SKM-1 (cell line): ENCODE measurements at regions not wholly inside any gene's neighbourhood (a gene's known extent, or its start where the extent isn't known, plus 50 kb on each side); places are given as distances from the start of the nearest gene placed in this dataset.

Experiments
- DNase-seq: peaks from one replicate; lab custom pipeline; 2025; ENCODE audit not compliant: unreplicated experiment; lab: John Stamatoyannopoulos, UW

DNA sequence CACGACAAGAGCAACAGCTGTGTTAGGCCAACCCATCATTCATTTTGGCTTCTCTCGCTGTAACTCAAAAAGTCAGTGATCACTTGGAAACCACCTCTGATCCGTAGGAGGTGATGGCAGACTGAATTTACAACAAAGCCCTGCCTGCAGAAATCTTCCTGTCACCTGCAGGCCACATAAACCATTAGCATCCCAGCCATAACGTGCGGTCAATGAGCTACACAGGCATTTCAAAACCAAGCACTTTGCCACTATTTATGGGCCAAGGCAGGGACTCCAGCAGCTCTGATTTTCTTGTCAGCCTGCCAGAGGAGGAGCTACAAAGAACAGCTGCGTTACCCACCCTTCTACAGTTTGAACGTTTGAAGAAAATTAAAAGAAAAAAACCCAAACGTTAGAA is 228.1 kb upstream of the PPARGC1A start:
- no peak for DNase-seq

DNA sequence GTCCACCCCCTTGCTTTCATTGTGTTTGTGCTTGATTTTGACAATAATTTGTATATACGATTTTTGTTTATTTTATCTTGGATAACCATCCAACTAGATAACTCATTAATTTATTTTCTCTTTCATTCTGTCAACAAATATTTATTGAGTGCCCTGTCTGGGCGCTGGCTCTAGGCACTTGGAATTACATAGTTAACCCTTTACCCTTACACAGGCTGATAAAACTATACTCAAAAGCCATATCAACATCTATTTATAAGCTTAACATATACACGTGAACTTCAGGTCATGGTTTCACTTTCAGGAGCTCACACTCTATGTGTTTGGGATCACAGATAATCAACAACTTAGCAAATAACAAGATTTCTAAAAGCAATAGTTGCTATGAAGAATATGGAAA is 226.3 kb upstream of the PPARGC1A start:
- DNase-seq, result no peak

DNA sequence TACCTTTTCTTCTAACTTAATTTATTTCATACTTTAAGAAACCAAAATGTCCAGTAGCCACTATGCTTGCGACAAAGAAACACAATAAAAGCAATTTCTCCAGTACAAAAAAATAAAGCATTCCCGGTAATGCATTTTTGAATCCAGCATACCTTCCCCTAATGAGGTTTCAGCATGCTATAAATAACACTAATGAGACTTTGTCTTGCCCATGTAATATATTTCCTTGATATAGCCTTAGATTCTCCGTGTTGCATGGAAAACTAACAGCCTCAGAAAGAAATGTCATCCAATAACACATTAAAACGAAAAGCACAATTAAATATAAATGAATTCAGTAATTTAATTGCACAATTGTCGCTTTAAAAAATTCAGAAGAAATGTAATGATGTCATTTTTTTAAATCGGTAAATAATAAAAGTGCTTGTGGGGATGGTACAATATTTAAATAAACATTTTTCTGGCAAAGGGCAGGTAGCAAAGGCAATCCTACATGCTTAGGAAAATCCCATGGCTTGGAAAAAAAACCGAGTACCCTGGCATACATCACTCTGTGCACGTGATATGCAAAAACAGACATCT is 225.2 kb upstream of the PPARGC1A start:
- DNase-seq, result no peak

DNA sequence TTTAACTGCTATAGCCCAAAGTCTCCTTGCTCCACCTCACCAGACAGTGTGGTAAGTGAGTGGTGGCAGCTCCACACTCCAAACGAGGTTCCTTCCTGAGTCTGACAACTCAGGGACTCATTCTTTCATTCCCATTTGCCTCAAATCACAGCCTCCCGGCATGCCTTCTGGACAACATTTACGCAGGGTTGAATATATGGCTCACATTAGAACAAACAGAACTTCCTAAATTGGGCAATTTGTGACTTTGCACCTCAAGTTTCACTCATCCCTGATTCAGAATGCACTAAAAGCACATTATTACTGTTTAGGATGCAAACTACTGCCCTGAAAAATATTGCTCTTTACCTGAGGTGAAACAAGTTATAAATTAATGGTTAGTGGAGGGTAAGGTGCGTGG is 224.6 kb upstream of the PPARGC1A start:
- no peak for DNase-seq

DNA sequence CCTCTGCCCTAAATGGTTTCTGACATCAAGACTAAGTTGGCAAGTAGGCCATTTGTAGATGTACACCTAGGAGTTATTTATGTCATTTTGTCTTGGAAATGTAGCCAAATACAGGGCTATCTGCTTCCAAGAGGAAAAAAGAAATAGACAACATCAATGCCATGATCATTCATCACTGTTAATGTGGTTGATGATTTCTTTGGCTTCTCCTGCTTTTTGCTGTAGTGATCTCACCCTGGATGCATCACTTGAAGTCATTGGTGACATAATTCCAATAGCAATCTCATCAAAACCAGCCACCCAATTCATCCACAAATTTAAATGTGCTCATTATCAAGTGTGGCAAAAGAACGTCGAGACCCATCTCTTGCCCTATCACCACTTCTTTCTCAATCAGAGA is 222.6 kb upstream of the PPARGC1A start:
- DNase-seq, result no peak

DNA sequence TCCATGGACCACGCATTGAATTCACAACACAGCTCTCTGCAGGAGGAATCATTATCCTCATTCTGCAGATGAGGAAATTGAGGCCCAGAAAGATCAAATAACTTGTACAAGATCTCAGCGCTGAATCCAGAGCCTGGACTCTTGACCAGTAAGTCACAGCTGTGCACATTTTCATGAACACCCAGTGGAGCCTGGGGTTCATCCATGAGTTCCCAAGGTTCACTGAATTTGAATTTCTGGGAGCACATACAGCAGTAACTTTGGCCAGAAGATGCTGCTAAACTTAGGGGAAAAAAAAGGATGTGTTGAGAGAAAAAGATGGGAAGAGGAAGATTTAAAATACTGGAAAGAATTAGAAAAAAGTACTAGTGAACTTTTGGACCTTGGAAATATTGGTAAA is 218.7 kb upstream of the PPARGC1A start:
- DNase-seq, result no peak

DNA sequence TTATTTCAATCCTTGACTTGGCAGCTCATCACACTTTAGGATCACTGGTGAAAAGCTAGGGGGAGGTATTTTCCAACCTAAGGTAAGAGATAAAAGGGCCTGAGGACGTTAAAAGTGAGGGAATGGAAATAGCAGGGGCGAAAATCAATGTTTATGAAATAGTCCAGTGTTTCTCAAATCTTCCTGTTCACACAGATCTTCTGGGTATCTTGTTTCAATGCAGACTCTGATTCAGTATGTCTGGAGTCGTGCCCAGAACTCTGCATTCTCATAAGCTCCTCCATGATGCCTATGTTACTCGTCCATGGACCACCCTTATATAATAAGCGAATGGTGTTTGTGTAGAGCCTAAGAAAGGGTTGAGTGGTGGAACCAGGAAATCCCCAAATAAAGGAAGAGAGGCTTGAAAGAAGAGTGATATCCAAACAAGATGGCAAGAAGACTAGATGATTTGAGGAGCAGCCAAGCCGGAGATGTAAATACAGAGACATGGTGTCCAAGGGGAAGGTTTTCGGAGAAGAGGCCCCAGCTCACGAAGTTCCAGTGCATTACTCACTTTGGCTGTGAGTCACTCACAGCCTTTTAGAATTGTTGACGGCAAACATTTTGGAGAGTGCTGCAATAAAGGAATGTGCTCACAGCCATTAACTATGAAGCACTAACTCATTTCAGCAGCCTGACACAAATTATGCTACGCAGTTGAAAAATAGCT is 215.6 kb upstream of the PPARGC1A start:
- DNase-seq, result no peak

DNA sequence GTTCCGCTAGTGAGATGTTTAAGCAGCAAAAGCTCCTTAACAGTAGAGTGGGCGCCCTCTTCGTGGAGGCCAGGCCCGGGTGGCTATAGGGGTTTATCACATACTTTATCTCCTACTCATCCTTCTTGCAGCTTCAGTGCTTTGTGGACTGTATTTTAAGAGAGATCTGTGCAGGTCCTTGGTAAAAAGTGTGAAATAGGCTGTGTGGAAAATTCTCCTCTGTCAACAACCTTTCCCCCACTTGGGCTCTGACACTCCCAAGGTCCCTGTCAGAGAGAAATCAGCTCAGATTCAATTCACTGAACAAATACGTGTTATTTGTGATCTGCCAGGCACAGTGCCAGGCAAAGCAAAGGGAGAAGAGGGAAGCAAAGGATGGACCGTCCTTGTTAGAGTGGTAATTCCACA is 214.3 kb upstream of the PPARGC1A start:
- no peak for DNase-seq

DNA sequence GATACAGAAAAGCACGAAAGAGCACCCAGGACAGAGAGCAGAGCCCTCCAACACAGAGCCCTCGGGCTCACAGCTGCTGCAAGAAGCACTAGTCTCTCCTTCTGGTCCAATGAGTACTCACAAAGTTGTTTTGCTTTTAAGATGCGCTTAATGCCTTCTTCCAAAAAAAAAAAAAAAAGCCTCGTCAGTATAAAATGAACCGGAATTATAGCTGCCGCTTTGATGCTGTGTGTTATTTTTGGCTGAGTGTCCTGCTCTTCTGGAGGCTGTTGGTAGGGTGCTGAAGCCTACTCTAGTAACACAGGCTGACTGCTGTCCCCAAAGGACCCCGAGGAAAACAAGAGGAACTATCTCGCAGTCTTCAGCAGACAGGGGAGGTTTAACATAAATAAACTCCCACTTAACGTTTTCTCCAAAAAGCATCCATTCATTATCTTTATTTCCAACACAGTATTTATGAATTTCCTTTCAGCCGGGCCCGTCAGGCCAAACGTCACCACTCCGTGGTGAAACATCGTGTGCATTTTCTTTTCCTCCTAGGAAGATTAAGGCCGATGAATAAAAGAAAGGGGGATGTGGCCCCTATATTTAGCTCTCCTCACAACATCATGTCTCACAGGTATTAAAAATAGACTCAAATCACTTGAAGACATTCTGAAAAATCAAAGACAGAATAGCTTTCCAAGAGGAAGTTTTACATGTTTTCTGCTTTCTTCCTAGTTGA is 213.7 kb upstream of the PPARGC1A start:
- DNase-seq, result no peak

DNA sequence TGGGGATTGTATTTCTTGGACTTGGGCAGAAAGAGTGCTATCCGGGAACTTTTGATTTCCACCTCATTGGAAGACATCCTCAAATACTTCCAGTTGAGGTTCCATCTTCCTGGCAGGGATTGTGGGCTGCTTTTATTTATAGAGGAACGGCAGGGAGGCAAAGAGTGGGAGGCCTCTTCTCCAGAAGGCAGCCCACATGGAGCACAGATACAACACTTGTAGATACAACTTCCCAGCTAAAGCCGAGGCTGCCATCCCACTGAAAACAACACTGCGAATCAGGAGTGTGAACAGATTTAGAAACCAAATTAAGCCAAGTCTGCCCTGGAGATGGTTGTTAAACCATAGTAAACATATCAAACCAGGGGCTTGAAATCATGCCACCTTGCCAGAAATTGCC is 212.8 kb upstream of the PPARGC1A start:
- DNase-seq, result no peak

DNA sequence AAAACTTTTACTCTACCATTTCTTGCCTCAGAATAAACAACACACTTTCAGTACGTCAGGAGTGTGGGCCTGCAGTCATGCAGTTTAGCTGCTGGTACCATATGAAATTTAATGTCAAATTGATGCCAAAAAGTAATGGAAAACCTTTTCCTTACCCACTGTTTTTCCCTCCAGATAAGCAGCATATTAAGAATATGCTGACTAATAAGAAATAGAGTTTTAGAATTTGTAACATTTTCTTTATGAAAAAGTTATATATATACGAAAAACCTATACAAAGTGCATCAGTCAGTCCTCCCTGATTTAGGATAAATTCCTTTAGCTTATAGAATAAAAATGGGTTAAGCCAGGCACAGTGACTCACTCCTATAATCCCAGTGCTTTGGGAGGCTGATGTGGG is 206.8 kb upstream of the PPARGC1A start:
- DNase-seq, result no peak

DNA sequence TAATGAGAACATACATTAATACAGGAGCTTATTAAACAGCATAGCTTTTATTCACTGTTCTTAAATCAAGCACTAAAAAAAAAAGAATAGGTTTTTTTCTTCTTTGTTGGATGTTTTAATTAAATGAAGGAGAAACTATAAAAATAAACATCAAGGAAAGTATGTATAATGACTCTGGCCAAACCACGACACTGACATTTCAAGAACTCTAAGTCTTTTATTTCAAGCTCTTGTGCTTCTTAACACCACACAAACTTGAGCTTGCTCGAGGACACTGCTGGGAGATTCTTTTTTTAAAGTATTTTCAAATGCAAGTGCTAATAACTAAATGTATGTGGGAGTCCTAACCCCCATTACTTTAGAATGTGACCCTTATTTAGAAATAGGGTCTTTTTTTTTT is 204.9 kb upstream of the PPARGC1A start:
- no peak for DNase-seq

DNA sequence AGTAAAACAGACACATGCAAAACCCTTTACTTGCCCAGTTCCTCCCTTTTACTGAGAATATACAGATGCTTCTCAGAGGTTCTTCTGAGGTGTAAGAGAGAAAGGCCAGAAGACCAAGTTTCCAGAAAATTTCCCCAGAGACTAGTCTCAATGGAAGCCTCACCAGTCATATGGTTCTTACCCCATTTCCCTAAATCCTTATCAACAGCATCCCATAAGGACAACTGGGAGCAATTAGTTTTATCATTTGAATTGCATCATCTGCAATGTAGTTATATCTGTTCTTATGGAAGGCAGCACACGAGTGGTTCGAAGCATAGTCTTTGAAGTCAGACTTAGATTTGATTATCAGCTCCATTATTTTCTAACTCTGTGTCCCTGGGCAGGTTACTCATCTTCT is 203.6 kb upstream of the PPARGC1A start:
- DNase-seq, result no peak

DNA sequence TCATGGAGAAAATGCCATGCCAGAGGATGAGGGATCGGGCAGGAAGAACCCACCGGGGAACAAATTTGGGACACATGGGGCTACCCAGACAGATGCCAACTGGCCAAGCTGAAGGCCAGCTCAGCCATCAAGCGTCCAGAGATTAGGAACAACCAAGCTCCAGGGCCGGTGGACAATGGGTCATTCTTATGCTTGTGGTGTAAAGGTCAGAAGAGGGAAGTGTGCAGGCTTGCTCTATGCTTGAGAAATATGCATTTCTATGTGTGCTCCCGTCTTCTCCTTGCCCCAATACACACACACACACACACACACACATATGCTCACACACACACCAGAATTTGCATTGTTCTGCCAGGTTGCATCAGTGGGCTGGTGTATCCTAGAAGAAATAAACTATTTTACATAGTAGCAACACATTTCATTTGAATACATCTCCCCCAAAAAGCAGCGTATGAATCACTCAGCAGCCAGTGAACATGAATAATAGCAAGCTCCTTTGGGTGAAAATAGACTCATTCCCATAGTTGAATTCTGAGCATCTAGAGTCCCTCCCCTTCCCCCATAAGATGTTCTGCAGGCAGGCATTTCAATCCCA is 201.9 kb upstream of the PPARGC1A start:
- no peak for DNase-seq

DNA sequence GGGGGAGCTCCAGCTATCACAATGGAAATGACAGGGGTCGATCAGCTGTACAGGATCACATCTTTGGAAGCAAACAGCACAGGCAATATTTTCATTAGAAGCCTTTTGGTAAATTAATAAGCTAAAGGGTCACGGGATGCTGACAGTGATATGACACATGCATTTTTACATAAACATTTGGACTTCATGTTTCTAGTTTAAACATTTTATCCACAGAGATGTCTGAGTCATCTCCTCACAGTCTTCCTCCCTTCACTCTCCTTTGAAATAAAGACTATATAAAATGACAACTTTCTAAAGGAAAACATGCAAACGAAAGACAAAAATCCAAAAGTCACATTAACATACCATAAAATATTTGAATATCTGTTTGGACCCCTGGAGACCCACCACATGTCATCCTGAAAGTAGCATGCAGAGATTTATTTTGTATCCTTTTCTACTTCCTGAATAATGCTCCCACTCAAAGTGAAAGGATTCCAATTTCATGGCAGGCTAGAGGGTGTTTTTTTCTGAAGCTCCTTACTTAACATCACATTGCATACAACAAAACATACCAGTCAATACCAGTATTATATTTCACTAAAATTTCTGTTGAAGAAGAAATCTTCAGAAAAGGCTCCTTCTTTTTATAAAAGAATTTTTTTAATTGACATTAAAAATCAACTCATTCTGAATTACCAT is 200.1 kb upstream of the PPARGC1A start:
- DNase-seq, result no peak

DNA sequence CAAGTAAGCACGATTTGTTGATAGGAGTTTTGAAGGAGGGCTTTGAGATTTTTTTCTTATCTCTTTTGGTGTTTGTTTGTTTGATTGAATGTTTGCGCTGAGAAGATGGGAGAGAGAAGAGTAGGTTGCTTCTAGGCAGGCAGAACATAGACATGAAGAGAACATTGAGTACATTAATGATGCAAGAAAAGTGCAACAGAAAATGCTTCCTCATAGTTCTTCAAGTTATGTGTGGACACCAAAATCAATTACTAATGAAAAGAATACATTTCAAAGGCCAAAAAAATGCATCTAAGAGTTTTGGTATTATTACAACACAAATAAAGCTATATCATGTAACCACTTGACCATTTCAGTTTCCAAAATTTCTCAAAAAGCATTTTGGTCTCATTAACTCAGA is 191.0 kb upstream of the PPARGC1A start:
- DNase-seq, result no peak

DNA sequence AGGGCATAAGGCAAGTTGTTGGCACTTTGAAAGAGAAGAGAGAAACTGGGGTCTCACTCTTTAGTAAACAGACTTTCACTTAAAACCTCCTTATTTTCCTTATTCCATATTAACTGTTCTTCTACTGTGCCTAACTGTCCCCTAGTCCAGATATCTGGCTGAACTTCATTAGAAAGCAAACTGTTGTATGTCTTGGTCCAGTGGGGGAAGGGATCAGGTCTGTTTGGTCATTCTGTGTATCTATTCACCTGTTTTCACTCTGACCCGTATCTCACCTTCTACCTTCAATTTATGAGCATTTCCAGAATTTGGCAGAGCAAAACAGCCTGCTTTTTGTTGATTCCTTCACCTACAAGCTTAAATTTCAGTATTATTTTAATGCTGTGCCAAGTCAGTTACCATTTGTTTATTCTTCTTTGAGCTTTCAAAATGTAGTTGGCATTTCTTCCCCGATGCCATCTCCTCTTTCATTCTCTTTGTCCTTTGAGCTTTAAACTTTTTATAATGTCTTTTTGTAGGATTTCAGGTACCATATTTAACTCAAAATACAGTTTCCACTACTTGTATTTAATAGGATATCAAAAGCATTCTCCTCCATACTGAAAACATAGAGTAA is 188.6 kb upstream of the PPARGC1A start:
- DNase-seq, result no peak

DNA sequence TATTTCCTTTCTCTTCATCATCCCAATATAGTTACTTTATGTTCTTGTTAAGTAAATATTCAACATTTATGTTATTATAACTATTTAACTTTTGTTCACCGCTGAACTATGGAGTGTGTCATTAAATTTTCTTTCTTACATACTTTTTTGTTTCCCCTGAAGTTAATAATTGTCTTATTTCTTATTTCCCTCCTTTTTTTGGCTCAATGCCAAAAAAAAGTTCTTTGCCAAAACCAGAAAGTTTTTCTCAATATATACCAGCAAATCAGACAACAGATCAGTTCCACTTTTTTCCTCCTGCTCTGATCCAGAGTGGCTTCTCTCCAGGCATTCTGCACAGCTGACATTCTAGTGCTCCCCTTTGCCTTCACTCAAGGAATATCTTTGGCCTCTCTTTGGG is 187.0 kb upstream of the PPARGC1A start:
- DNase-seq, result no peak

DNA sequence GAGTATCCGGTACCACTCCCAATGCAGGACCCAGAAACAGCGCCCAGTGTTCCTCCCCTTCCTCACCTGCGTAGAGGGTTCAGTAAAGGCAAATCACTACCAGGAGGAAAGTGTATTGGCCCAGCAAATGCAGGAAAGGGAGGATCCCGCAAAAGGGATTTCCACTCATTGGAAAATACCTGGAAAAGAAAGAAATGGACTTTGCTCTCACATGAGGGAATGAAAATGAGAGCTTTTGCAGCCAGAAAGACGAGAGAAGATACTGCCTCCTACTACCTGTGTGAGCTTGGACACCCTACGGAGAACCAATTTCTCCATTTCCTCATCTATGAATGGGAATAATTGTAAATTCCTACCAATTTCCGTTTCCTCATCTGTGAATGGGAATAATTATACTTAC is 184.1 kb upstream of the PPARGC1A start:
- no peak for DNase-seq

DNA sequence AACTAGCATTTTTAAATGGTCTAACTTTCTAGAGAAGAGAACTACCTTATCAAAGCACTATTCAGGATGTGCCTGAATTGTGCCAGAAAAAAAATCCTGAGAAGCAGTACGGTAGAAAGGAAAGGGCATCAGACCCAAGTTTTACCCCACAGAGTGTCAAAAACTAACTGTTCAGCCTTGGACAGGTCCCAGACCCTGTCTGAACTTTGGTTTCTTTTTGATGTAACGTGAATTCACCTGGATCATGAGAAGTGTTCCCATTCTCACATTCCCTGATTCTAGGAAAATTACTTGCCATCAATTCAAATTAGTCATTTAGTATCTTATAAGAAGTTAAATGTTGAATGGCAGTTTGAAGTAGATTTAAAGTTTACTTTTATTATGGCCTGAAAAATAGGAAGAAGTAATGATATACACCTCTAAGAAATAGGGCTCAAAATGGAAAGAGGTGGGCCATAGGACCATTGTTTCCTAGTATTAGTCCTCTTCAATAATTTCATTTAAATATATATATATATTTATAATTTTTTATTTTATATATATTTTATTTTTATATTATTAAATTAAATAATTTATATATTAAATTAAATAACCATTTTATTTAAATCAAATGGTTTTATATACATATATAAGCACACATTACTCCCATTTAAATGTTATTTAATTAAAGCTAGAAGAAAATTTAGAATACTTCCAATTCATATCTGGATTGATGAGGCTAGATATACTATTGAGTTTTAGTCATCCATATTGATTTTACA is 181.9 kb upstream of the PPARGC1A start:
- DNase-seq, result no peak
